PC-9 (cell line): ENCODE measurements at regions not wholly inside any gene's neighbourhood (a gene's known extent, or its start where the extent isn't known, plus 50 kb on each side); places are given as distances from the start of the nearest gene placed in this dataset.

Experiments
- BruUV-seq: library from RNA; stranded (reverse); fragments of 400-500 nt; replicated peaks from 2 replicates; lab custom pipeline; 2021; lab: Mats Ljungman, UMichigan
- CTCF ChIA-PET: fragments of 300-600 bp; sonication (Branson Sonifier 250); formaldehyde crosslinking; loops from one replicate; lab custom pipeline; 2022; ENCODE audit warnings: antibody characterized with exemption; lab: Charles Lee
- POLR2A ChIA-PET: fragments of 300-600 bp; sonication (Branson Sonifier 250); formaldehyde crosslinking; loops from one replicate; lab custom pipeline; 2022; ENCODE audit warnings: antibody characterized with exemption; ENCODE audit not compliant: unreplicated experiment; lab: Charles Lee
- DNase-seq, 2 experiments: peaks; one replicate each; pipeline versions ENCODE4 v3.0.0 to v3.0.0-alpha.2; 2015 to 2022; ENCODE audit warnings: mixed read lengths in 1 of 2
- H2AFZ ChIP-seq: fragments of 200-600 bp; sonication (generic); 2 replicates; pipeline ENCODE4 v1.8.1; 2017; ENCODE audit warnings: antibody characterized with exemption
- H3F3A ChIP-seq: fragments of 200-600 bp; sonication (generic); 2 replicates; pipeline ENCODE4 v1.8.1; 2017; ENCODE audit warnings: antibody characterized with exemption, mild to moderate bottlenecking, low read depth; ENCODE audit not compliant: insufficient read depth
- H3K27ac ChIP-seq: fragments of 200-600 bp; sonication (generic); 2 replicates; pipeline ENCODE4 v1.6.1; 2016; ENCODE audit warnings: mixed run types
- H3K27me3 ChIP-seq: fragments of 200-600 bp; sonication (generic); 2 replicates; pipeline ENCODE4 v1.6.1; 2016; ENCODE audit warnings: low read depth, mixed run types; ENCODE audit not compliant: insufficient read depth
- H3K36me3 ChIP-seq: fragments of 200-600 bp; sonication (generic); 2 replicates; pipeline ENCODE4 v1.6.1; 2016; ENCODE audit warnings: low read depth, mixed run types
- H3K4me1 ChIP-seq: fragments of 200-600 bp; sonication (generic); replicated peaks from 2 replicates; pipeline ENCODE4 v1.6.1; 2016; ENCODE audit warnings: mixed run types; ENCODE audit not compliant: insufficient read depth
- H3K4me2 ChIP-seq: fragments of 200-600 bp; sonication (generic); 2 replicates; pipeline ENCODE4 v1.6.1; 2017; ENCODE audit warnings: mixed run types
- H3K4me3 ChIP-seq: fragments of 200-600 bp; sonication (generic); 2 replicates; pipeline ENCODE4 v1.6.1; 2016; ENCODE audit warnings: mixed run types
- H3K79me2 ChIP-seq: fragments of 200-600 bp; sonication (generic); 2 replicates; pipeline ENCODE4 v1.6.1; 2017; ENCODE audit warnings: low read depth, mixed run types
- H3K9me2 ChIP-seq: fragments of 200-600 bp; sonication (generic); 2 replicates; pipeline ENCODE4 v1.8.1; 2017; ENCODE audit warnings: mild to moderate bottlenecking; ENCODE audit not compliant: insufficient read depth
- H3K9me3 ChIP-seq: fragments of 200-600 bp; sonication (generic); 2 replicates; pipeline ENCODE4 v1.8.1; 2016; ENCODE audit warnings: low read depth; ENCODE audit not compliant: insufficient read depth
- H4K20me1 ChIP-seq: fragments of 200-600 bp; sonication (generic); 2 replicates; pipeline ENCODE4 v1.8.1; 2017; ENCODE audit not compliant: insufficient read depth
- EZH2 ChIP-seq: fragments of 200-600 bp; sonication (generic); IDR thresholded peaks from 2 replicates; pipeline ENCODE4 v1.8.0; 2017; ENCODE audit warnings: antibody characterized with exemption, low read depth
- intact Hi-C: fragments of 100-400 bp; cut with micrococcal nuclease; formaldehyde crosslinking; loops from one replicate; pipeline ENCODE4 v1.10.0; 2022; ENCODE audit not compliant: unreplicated experiment
- TF ChIP-seq, protein P1 (sequence below): fragments of 200-600 bp; sonication (generic); conservative IDR thresholded peaks from 2 replicates; pipeline ENCODE4 v1.6.1; 2017; ENCODE audit warnings: mixed run types, antibody characterized with exemption, mild to moderate bottlenecking, moderate library complexity

DNA sequence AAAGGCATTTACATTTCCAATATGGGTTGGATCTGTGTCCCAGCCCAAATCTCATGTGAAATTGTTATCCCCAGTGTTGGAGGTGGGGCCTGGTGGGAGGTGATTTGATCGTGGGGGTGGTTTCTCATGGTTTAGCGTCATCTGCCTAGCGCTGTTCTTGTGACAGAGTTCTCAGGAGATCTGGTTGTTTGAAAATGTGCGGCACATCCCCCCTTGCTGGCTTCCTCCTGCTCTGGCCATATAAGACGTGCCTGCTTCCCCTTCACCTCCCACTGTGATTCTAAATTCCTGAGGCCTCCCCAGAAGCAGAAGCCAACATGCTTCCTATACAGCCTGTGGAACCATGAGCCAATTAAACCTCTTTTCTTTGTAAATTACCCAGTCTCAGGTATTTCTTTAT is 126.2 kb upstream of the FNDC3A start:
- Histone ChIP-seq H3K9me2 (no peaks in the 10 kb centered on the region), H3K79me2 (no peaks in the 10 kb centered on the region), H3K4me3 (no peak overlapping the region), H4K20me1 (no peaks in the 10 kb centered on the region), H3K9me3 (no peaks in the 10 kb centered on the region), H3K4me1 (no peaks in the 10 kb centered on the region), H3K36me3 (no peaks in the 10 kb centered on the region), H3K27ac (no peak overlapping the region), H3K4me2 (no peak overlapping the region), H2AFZ (no peak overlapping the region), H3K27me3 (no peaks in the 10 kb centered on the region; the same call in 1 of the 2 replicates), H3F3A (no peaks in the 10 kb centered on the region)
- BruUV-seq, result no TSS peak
- intact Hi-C loops, result no loop called here
- TF ChIP-seq EZH2, result no peak
- TF ChIP-seq, protein P1, sequence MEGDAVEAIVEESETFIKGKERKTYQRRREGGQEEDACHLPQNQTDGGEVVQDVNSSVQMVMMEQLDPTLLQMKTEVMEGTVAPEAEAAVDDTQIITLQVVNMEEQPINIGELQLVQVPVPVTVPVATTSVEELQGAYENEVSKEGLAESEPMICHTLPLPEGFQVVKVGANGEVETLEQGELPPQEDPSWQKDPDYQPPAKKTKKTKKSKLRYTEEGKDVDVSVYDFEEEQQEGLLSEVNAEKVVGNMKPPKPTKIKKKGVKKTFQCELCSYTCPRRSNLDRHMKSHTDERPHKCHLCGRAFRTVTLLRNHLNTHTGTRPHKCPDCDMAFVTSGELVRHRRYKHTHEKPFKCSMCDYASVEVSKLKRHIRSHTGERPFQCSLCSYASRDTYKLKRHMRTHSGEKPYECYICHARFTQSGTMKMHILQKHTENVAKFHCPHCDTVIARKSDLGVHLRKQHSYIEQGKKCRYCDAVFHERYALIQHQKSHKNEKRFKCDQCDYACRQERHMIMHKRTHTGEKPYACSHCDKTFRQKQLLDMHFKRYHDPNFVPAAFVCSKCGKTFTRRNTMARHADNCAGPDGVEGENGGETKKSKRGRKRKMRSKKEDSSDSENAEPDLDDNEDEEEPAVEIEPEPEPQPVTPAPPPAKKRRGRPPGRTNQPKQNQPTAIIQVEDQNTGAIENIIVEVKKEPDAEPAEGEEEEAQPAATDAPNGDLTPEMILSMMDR, result no peak
- ChIA-PET CTCF (no interaction called here), POLR2A (no interaction called here)
- no peak for DNase-seq

DNA sequence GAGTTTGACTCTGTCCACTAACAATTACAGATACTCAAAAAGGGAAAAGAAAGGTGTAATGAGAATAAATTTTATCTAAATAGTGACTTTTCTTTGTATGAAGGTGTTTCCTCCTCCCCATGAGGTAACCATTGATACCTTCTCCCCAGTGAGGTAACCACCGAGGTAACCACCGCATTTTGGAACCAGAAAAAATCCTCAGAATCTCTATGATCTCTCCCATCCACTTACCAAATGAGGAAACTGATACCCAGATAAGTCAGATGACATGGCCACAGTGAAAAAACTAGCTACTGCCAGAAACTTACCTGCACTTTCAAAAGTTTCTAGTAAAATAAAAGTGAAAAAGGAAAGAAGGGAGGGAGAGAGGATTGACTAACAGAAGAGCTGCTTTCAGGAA is 124.0 kb upstream of the FNDC3A start:
- no peaks in the 10 kb centered on the region for H3K79me2 ChIP-seq
- ChIA-PET CTCF (no interaction called here), POLR2A (interaction anchor here (0.6 kb wide), 1 partner anchor 594 kb away, joined by 6 read pairs; no protein-coding TSS in a partner anchor)
- H3K4me1 ChIP-seq, result no peaks in the 10 kb centered on the region
- no TSS peak for BruUV-seq
- no peaks in the 10 kb centered on the region; the same call in 1 of the 2 replicates for H3K27me3 ChIP-seq
- intact Hi-C loops, result no loop called here
- H3K36me3 ChIP-seq, result no peaks in the 10 kb centered on the region
- H3K4me3 ChIP-seq, result no peak overlapping the region
- no peak for TF ChIP-seq EZH2
- TF ChIP-seq, protein P1, result no peak
- H3K9me3 ChIP-seq, result no peaks in the 10 kb centered on the region
- no peaks in the 10 kb centered on the region for H4K20me1 ChIP-seq
- no peak for DNase-seq
- H2AFZ ChIP-seq, result no peak overlapping the region
- H3K9me2 ChIP-seq, result no peaks in the 10 kb centered on the region
- no peak overlapping the region for H3K27ac ChIP-seq
- H3F3A ChIP-seq, result no peaks in the 10 kb centered on the region
- no peak overlapping the region for H3K4me2 ChIP-seq

DNA sequence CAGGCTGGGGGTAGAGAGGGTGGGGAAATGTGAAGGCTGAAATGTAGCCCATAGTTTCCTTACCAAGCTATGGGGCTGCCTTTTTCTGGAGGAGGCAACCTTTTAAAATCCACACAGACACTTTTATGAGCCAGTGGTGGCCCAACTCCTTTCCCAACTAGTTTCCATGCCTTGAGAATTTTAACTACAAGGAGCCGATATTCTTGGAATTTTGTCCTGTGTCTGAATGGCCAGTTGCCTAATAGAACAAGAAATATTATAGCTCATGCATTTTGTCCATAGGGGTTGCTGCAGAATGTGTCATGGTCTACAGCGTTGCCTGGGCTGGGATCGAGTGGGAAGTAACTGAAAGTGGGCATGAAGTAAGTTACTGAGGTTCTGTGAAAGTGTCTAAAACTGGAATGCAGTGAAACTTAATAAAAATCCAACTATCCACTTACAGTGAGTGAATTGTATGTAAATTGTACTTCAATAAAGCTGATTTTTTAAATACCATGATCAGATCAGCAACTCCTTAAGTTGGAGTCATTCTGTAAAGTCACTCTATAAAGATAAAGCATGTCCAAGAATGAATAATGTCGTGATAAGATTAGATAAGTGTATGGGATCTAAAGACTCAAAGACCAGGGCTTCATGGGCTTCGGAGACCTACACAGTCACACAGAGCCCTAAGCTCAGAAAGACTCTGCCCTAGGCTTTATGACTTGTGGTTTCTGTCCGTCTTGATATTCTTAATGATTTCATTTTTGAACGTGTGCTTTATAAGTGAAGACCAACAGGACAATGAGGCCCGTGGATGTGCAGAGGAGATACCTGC is 122.6 kb upstream of the FNDC3A start:
- Histone ChIP-seq H3K36me3 (no peaks in the 10 kb centered on the region), H3K4me2 (no peak overlapping the region), H3K9me2 (no peaks in the 10 kb centered on the region), H3F3A (no peaks in the 10 kb centered on the region), H3K9me3 (no peaks in the 10 kb centered on the region), H3K4me3 (no peak overlapping the region), H3K4me1 (no peaks in the 10 kb centered on the region), H4K20me1 (no peaks in the 10 kb centered on the region), H3K27ac (no peak overlapping the region), H2AFZ (no peak overlapping the region), H3K27me3 (no peaks in the 10 kb centered on the region; the same call in 1 of the 2 replicates), H3K79me2 (no peaks in the 10 kb centered on the region)
- DNase-seq, result no peak
- intact Hi-C loops, result no loop called here
- ChIA-PET CTCF (no interaction called here), POLR2A (no interaction called here)
- no TSS peak for BruUV-seq
- no peak for TF ChIP-seq EZH2
- TF ChIP-seq, protein P1, result no peak
